MM.1S (cell line): ENCODE measurements at regions not wholly inside any gene's neighbourhood (a gene's known extent, or its start where the extent isn't known, plus 50 kb on each side); places are given as distances from the start of the nearest gene placed in this dataset.

Source experiments
- DNase-seq: peaks from one replicate; pipeline ENCODE4 v3.0.0-alpha.2; 2015
- H2AFZ ChIP-seq: fragments of 300-600 bp; sonication (generic); 2 replicates; pipeline ENCODE4 v1.6.0; 2016; ENCODE audit warnings: antibody characterized with exemption, low read length
- H3F3A ChIP-seq: fragments of 300-600 bp; sonication (generic); 2 replicates; pipeline ENCODE4 v1.6.1; 2016; ENCODE audit warnings: mild to moderate bottlenecking, antibody characterized with exemption, low read length, moderate library complexity, mixed read lengths; ENCODE audit not compliant: insufficient read depth
- H3K27ac ChIP-seq: fragments of 300-600 bp; sonication (generic); 2 replicates; pipeline ENCODE4 v1.5.1; 2016; ENCODE audit warnings: mild to moderate bottlenecking, low read length
- H3K27me3 ChIP-seq: fragments of 300-600 bp; sonication (generic); replicated peaks from 2 replicates; pipeline ENCODE4 v1.6.0; 2016; ENCODE audit warnings: low read length; ENCODE audit not compliant: insufficient read depth
- H3K36me3 ChIP-seq: fragments of 300-600 bp; sonication (generic); replicated peaks from 2 replicates; pipeline ENCODE4 v1.6.1; 2016; ENCODE audit warnings: mild to moderate bottlenecking, low read length, mixed read lengths; ENCODE audit not compliant: insufficient read depth
- H3K4me1 ChIP-seq: fragments of 300-600 bp; sonication (generic); 2 replicates; pipeline ENCODE4 v1.6.1; 2016; ENCODE audit warnings: low read length, mixed read lengths
- H3K4me2 ChIP-seq: fragments of 300-600 bp; sonication (generic); 2 replicates; pipeline ENCODE4 v1.6.0; 2016; ENCODE audit warnings: low read depth, low read length
- H3K4me3 ChIP-seq: fragments of 300-600 bp; sonication (generic); 2 replicates; pipeline ENCODE4 v1.5.1; 2016; ENCODE audit warnings: low read length, mixed read lengths
- H3K79me2 ChIP-seq: fragments of 300-600 bp; sonication (generic); 2 replicates; pipeline ENCODE4 v1.6.1; 2016; ENCODE audit warnings: mixed run types, low read length, mixed read lengths
- H3K9ac ChIP-seq: fragments of 300-600 bp; sonication (generic); 2 replicates; pipeline ENCODE4 v1.6.1; 2016; ENCODE audit warnings: low read length, mixed read lengths
- H3K9me2 ChIP-seq: fragments of 300-600 bp; sonication (generic); replicated peaks from 2 replicates; pipeline ENCODE4 v1.6.1; 2016; ENCODE audit warnings: mild to moderate bottlenecking, low read length, mixed read lengths; ENCODE audit not compliant: insufficient read depth
- H3K9me3 ChIP-seq: fragments of 300-600 bp; sonication (generic); replicated peaks from 2 replicates; pipeline ENCODE4 v1.6.1; 2016; ENCODE audit warnings: mild to moderate bottlenecking, low read length, mixed read lengths; ENCODE audit not compliant: insufficient read depth
- H4K20me1 ChIP-seq: fragments of 300-600 bp; sonication (generic); 2 replicates; pipeline ENCODE4 v1.6.1; 2016; ENCODE audit warnings: mild to moderate bottlenecking, low read length, moderate library complexity, mixed read lengths; ENCODE audit not compliant: insufficient read depth
- CTCF ChIP-seq: fragments of 300-600 bp; sonication (generic); IDR thresholded peaks from 2 replicates; pipeline ENCODE4 v1.5.1; 2016; ENCODE audit warnings: antibody characterized with exemption, low read length, mixed read lengths
- EZH2 ChIP-seq: fragments of 300-600 bp; sonication (generic); optimal IDR thresholded peaks from 2 replicates; pipeline ENCODE3; 2017; ENCODE audit warnings: low read depth, mild to moderate bottlenecking, antibody characterized with exemption, low read length, mixed read lengths
- EZH2phosphoT487 ChIP-seq: fragments of 300-600 bp; sonication (generic); IDR thresholded peaks from 2 replicates; pipeline ENCODE4 v1.6.1; 2018; ENCODE audit warnings: antibody characterized with exemption, low read length

DNA sequence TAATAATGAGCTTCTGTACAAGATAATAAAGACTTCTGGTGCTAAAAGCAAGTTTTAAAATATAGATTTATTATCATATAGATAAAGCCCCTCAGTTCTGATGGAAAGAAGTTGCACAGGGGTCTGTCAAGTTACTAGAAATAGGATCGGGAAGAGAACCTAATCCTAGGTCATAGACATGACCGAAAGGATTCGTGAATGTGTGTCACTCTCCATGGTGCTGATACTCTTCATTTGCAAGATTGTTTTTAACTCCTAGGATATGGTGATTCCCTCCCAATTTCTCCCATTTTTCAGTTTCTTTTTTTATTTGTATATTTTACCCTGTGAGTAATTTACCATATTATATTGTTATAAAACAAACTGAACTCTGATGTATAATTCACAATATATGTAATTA lies 58.9 kb upstream of the CTNNA2 start:
- Histone ChIP-seq H4K20me1 (no peaks in the 10 kb centered on the region), H3K4me3 (no peak overlapping the region), H3K9ac (no peak overlapping the region), H3K4me2 (no peak overlapping the region), H3K4me1 (no peaks in the 10 kb centered on the region), H3K79me2 (no peaks in the 10 kb centered on the region), H3K27me3 (no peaks in the 10 kb centered on the region), H3F3A (no peaks in the 10 kb centered on the region), H3K27ac (no peak overlapping the region), H3K36me3 (no peaks in the 10 kb centered on the region), H3K9me3 (no peaks in the 10 kb centered on the region), H3K9me2 (no peaks in the 10 kb centered on the region), H2AFZ (no peak overlapping the region)
- no peak for DNase-seq
- TF ChIP-seq CTCF (no peak), EZH2 (no peak), EZH2phosphoT487 (no peak)

GRCh38 chr2:79452651-79453050 lies 60.2 kb upstream of the CTNNA2 start:
- no peak for DNase-seq
- H3K27me3 ChIP-seq, result no peaks in the 10 kb centered on the region
- no peaks in the 10 kb centered on the region for H4K20me1 ChIP-seq
- no peaks in the 10 kb centered on the region for H3K9me3 ChIP-seq
- H3K36me3 ChIP-seq, result no peaks in the 10 kb centered on the region
- no peak overlapping the region for H3K9ac ChIP-seq
- H2AFZ ChIP-seq, result no peak overlapping the region
- H3F3A ChIP-seq, result no peaks in the 10 kb centered on the region
- no peaks in the 10 kb centered on the region for H3K4me1 ChIP-seq
- H3K4me2 ChIP-seq, result no peak overlapping the region
- H3K9me2 ChIP-seq, result no peaks in the 10 kb centered on the region
- TF ChIP-seq CTCF, result no peak
- TF ChIP-seq EZH2phosphoT487, result no peak
- no peak for TF ChIP-seq EZH2
- H3K79me2 ChIP-seq, result no peaks in the 10 kb centered on the region
- no peak overlapping the region for H3K27ac ChIP-seq
- no peak overlapping the region for H3K4me3 ChIP-seq

DNA sequence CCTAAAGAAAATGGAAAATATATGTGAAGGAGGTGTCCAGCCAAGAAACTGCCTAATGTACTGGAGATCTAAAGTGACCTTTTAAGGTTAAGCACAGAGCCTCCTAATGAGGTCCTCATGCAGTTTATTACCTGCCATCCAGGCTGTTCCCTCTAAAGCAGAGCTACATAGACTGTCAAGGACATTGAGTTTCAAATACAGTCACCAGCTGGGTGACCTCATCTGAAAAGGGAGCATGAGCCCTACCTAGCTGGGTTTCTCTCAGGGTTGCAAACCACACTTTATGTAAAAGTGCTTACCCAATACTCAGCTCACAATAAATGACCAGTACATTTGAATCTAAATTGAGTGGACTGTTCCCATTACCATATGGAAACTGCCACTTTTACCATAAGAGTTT lies 65.4 kb upstream of the CTNNA2 start:
- H3K79me2 ChIP-seq, result no peaks in the 10 kb centered on the region
- H3K4me1 ChIP-seq, result no peaks in the 10 kb centered on the region
- no peak overlapping the region for H3K27ac ChIP-seq

More for the DNA sequence above, 65.4 kb upstream of the CTNNA2 start:
- Histone ChIP-seq H3K27me3 (no peaks in the 10 kb centered on the region), H3K36me3 (no peaks in the 10 kb centered on the region), H4K20me1 (no peaks in the 10 kb centered on the region), H3K4me3 (no peak overlapping the region), H3K9me3 (no peaks in the 10 kb centered on the region), H3K9ac (no peak overlapping the region), H3F3A (no peaks in the 10 kb centered on the region), H2AFZ (no peak overlapping the region), H3K9me2 (no peaks in the 10 kb centered on the region), H3K4me2 (no peak overlapping the region)
- TF ChIP-seq EZH2phosphoT487 (no peak), CTCF (no peak), EZH2 (no peak)
- no peak for DNase-seq
